Astrocyte (in vitro differentiated cells and primary cell): ENCODE measurements at regions not wholly inside any gene's neighbourhood (a gene's known extent, or its start where the extent isn't known, plus 50 kb on each side); places are given as distances from the start of the nearest gene placed in this dataset.

Experiments used
- CTCF ChIP-seq: IDR thresholded peaks from 2 replicates; pipeline ENCODE4 v1.5.1; 2011; ENCODE audit warnings: low read depth, mild to moderate bottlenecking, inconsistent platforms, low read length, moderate library complexity; ENCODE audit not compliant: insufficient read depth
- EZH2 ChIP-seq: IDR thresholded peaks from 2 replicates; pipeline ENCODE4 v1.6.1; 2012; ENCODE audit warnings: mild to moderate bottlenecking, low read length, inconsistent platforms; ENCODE audit not compliant: insufficient read depth

GRCh38 chr1:99177465-99177864, 86.8 kb upstream of the PLPPR4 start:
- TF ChIP-seq CTCF (no peak), EZH2 (no peak)
